ENCODE measurements at regions not wholly inside any gene's neighbourhood (a gene's known extent, or its start where the extent isn't known, plus 50 kb on each side); places are given as distances from the start of the nearest gene placed in this dataset.

- TF ChIP-seq CTCF (IDR thresholded peaks at IDR 0.05; ENCODE audit: insufficient read depth, low read length, poor library complexity, severe bottlenecking), result no peak
- no peak for TF ChIP-seq EZH2phosphoT487 (conservative IDR thresholded peaks at IDR 0.05; ENCODE audit: low read length)
Observed at GRCh38 chr4:120472447-120473131, 405.9 kb upstream of the MAD2L1 start.
